ENCODE measurements at regions not wholly inside any gene's neighbourhood (a gene's known extent, or its start where the extent isn't known, plus 50 kb on each side); places are given as distances from the start of the nearest gene placed in this dataset.

- Mint-ChIP-seq H3K27ac (ENCODE audit: unreplicated experiment) (no peak overlapping the region), H3K4me3 (ENCODE audit: unreplicated experiment) (no peak overlapping the region), H3K36me3 (ENCODE audit: unreplicated experiment) (peaks cover 1% of the 10 kb centered on the region), H3K27me3 (ENCODE audit: unreplicated experiment) (no peaks in the 10 kb centered on the region), H3K4me1 (ENCODE audit: unreplicated experiment) (peaks cover 26% of the 10 kb centered on the region), H3K9me3 (ENCODE audit: unreplicated experiment) (peaks cover 10% of the 10 kb centered on the region)
- no peak for DNase-seq (ENCODE audit: extremely low spot score, unreplicated experiment)
- TF ChIP-seq CTCF (IDR thresholded peaks at IDR 0.05), result no peak
These were observed 307.6 kb upstream of the ZNF521 start for GRCh38 chr18:25659541-25659940.

GRCh38 chr18:25658476-25658875 lies 306.5 kb upstream of the ZNF521 start:
- H3K4me1 Mint-ChIP-seq (ENCODE audit: unreplicated experiment), result peaks cover 22% of the 10 kb centered on the region
- H3K4me3 Mint-ChIP-seq (ENCODE audit: unreplicated experiment), result no peak overlapping the region
- H3K36me3 Mint-ChIP-seq (ENCODE audit: unreplicated experiment), result peaks cover 1% of the 10 kb centered on the region
- no peak for DNase-seq (ENCODE audit: extremely low spot score, unreplicated experiment)
- no peak for TF ChIP-seq CTCF (IDR thresholded peaks at IDR 0.05)
- no peak overlapping the region for H3K27ac Mint-ChIP-seq (ENCODE audit: unreplicated experiment)
- H3K27me3 Mint-ChIP-seq (ENCODE audit: unreplicated experiment), result no peaks in the 10 kb centered on the region
- peaks cover 10% of the 10 kb centered on the region for H3K9me3 Mint-ChIP-seq (ENCODE audit: unreplicated experiment)

DNA sequence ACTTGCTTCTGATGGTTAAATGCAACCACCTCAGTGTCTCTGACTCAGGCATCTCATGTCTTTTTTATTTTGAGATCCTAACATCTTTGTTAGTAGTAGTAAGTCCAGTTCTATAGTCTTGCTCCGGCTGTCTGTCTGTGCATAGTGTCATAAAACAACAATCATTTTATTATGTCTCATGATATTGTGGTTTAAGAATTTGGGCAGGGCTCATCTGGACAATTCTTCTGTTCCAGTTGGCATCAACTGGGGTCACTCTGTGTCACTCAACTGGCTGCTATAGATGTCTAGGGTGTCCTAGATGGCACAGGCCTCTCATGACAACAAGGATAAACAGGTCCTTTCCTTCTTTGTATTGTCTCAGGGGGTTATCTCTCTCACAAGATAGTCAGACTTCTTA lies 299.6 kb upstream of the ZNF521 start:
- Mint-ChIP-seq H3K4me1 (ENCODE audit: unreplicated experiment) (peaks cover 39% of the 10 kb centered on the region), H3K36me3 (ENCODE audit: unreplicated experiment) (peaks cover 1% of the 10 kb centered on the region), H3K4me3 (ENCODE audit: unreplicated experiment) (no peak overlapping the region), H3K27ac (ENCODE audit: unreplicated experiment) (peak overlapping the region; percentile 87), H3K9me3 (ENCODE audit: unreplicated experiment) (peaks cover 10% of the 10 kb centered on the region), H3K27me3 (ENCODE audit: unreplicated experiment) (no peaks in the 10 kb centered on the region)
- no peak for TF ChIP-seq CTCF (IDR thresholded peaks at IDR 0.05)
- DNase-seq (ENCODE audit: extremely low spot score, unreplicated experiment), result no peak

GRCh38 chr18:25650201-25650941 lies 298.4 kb upstream of the ZNF521 start:
- peaks cover 1% of the 10 kb centered on the region for H3K36me3 Mint-ChIP-seq (ENCODE audit: unreplicated experiment)
- peak overlapping the region; percentile 87 for H3K27ac Mint-ChIP-seq (ENCODE audit: unreplicated experiment)
- no peak overlapping the region for H3K4me3 Mint-ChIP-seq (ENCODE audit: unreplicated experiment)
- TF ChIP-seq CTCF (IDR thresholded peaks at IDR 0.05), result no peak
- peaks cover 39% of the 10 kb centered on the region for H3K4me1 Mint-ChIP-seq (ENCODE audit: unreplicated experiment)
- DNase-seq (ENCODE audit: extremely low spot score, unreplicated experiment), result no peak
- no peaks in the 10 kb centered on the region for H3K27me3 Mint-ChIP-seq (ENCODE audit: unreplicated experiment)
- peaks cover 12% of the 10 kb centered on the region for H3K9me3 Mint-ChIP-seq (ENCODE audit: unreplicated experiment)

DNA sequence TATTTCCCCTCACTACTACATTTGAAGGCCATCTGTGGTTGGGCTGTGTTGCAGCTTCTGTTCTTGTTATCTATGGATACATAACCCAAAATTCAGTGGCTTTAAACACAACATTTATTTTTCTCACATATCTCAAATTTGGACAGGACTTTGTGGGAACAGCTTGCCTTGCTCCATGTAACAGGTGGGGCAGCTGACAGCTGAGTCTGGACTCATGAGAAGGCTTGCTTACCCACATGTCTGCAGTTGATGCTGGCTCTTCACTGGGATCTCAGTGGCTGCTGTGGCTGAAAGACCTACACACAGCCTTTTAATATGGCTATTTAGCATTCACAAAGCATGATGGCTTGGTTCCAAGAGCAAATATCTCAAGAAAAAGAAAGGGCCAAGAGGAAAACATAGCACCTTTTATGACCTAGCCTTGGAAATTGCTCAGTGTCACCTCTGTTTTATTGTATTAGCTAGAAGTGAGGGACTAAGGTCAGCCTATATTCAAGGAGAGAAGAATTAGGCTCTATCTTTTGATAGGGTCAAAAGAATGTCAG lies 296.8 kb upstream of the ZNF521 start:
- Mint-ChIP-seq H3K4me1 (ENCODE audit: unreplicated experiment) (peaks cover 39% of the 10 kb centered on the region), H3K4me3 (ENCODE audit: unreplicated experiment) (no peak overlapping the region), H3K27me3 (ENCODE audit: unreplicated experiment) (no peaks in the 10 kb centered on the region), H3K36me3 (ENCODE audit: unreplicated experiment) (no peaks in the 10 kb centered on the region), H3K9me3 (ENCODE audit: unreplicated experiment) (peaks cover 4% of the 10 kb centered on the region), H3K27ac (ENCODE audit: unreplicated experiment) (peak overlapping the region; percentile 39)
- no peak for DNase-seq (ENCODE audit: extremely low spot score, unreplicated experiment)
- TF ChIP-seq CTCF (IDR thresholded peaks at IDR 0.05), result no peak

Data from osteocyte (in vitro differentiated cells).